ENCODE measurements at regions not wholly inside any gene's neighbourhood (a gene's known extent, or its start where the extent isn't known, plus 50 kb on each side); places are given as distances from the start of the nearest gene placed in this dataset.
A peak's percentile ranks its signal among the peaks of the same experiment; 100 is the strongest.
"Not testable (repeated sequence)": the region's sequence is repeated elsewhere in the genome, so short reads cannot be mapped to it uniquely, and the experiment has no call there.

GRCh38 chr18:52220062-52220591, 119.9 kb upstream of the DCC start:
- no peak for DNase-seq

- no peak for DNase-seq
These were observed 117.8 kb upstream of the DCC start for GRCh38 chr18:52222211-52222610.

GRCh38 chr18:52227536-52227935, 112.5 kb upstream of the DCC start:
- no peak for DNase-seq

GRCh38 chr18:52228166-52228565, 111.8 kb upstream of the DCC start:
- DNase-seq = no peak

GRCh38 chr18:52236131-52236530, 103.9 kb upstream of the DCC start:
- peak; percentile 80 for DNase-seq

GRCh38 chr18:52237551-52237950, 102.4 kb upstream of the DCC start:
- peak; percentile 48 for DNase-seq

- DNase-seq = no peak
These were observed 97.3 kb upstream of the DCC start for GRCh38 chr18:52242711-52243110.

GRCh38 chr18:52244658-52245057, 95.3 kb upstream of the DCC start:
- no peak for DNase-seq

- peak; percentile 28 for DNase-seq
These were observed 85.6 kb upstream of the DCC start for GRCh38 chr18:52254367-52254766.

GRCh38 chr18:52257417-52257816, 82.6 kb upstream of the DCC start:
- DNase-seq = not testable (repeated sequence)

GRCh38 chr18:52275817-52276216, 64.2 kb upstream of the DCC start:
- no peak for DNase-seq

GRCh38 chr18:52277785-52278184, 62.2 kb upstream of the DCC start:
- no peak for DNase-seq

- no peak for DNase-seq
These were observed 61.8 kb upstream of the DCC start for GRCh38 chr18:52278191-52278590.

- no peak for DNase-seq
These were observed 59.3 kb upstream of the DCC start for GRCh38 chr18:52280702-52281101.

- no peak for DNase-seq
These were observed 56.1 kb upstream of the DCC start for GRCh38 chr18:52283927-52284326.

- no peak for DNase-seq
These were observed 53.3 kb upstream of the DCC start for GRCh38 chr18:52286675-52287074.

- DNase-seq = peak; percentile 83
These were observed 52.8 kb upstream of the DCC start for GRCh38 chr18:52287151-52287550.

GRCh38 chr18:52288403-52289004, 51.5 kb upstream of the DCC start:
- DNase-seq = no peak

- no peak for DNase-seq
These were observed 50.6 kb upstream of the DCC start for GRCh38 chr18:52289392-52289791.
